ENCODE measurements at regions not wholly inside any gene's neighbourhood (a gene's known extent, or its start where the extent isn't known, plus 50 kb on each side); places are given as distances from the start of the nearest gene placed in this dataset.

DNA sequence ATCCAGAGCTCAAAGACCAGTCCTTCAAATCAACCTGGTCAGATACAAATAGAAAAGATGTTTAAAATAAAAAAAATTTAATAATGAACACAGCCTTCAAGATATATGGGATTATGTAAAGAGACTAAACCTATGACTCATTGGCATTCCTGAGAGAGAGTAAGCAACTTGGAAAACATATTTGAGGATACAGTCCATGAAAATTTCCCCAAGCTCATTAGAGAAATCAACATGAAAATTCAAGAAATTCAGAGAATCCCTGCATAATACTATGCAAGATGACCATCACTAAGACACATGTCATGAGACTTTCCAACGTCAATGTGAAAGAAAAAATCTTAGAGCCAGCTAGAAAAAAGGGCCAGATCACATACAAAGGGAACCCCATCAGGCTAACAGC, 512.9 kb upstream of the PTGER4 start:
- DNase-seq (ENCODE audit: extremely low spot score), result no peak
- no peak for TF ChIP-seq ZNF384 (IDR thresholded peaks at IDR 0.05)
- CTCF ChIA-PET, result no interaction called here
- POLR2A ChIA-PET, result no interaction called here

GRCh38 chr5:40165789-40166728, 513.7 kb upstream of the PTGER4 start:
- DNase-seq (ENCODE audit: extremely low spot score), result no peak
- POLR2A ChIA-PET, result no interaction called here
- CTCF ChIA-PET, result no interaction called here
- TF ChIP-seq ZNF384 (IDR thresholded peaks at IDR 0.05) (no peak), BHLHE40 (IDR thresholded peaks at IDR 0.05; ENCODE audit: borderline replicate concordance) (no peak), PKNOX1 (IDR thresholded peaks at IDR 0.05) (no peak), TARDBP (IDR thresholded peaks at IDR 0.05) (no peak), SP1 (IDR thresholded peaks at IDR 0.05) (no peak), FOXM1 (IDR thresholded peaks at IDR 0.05; ENCODE audit: borderline replicate concordance) (no peak), L3MBTL2 (conservative IDR thresholded peaks at IDR 0.05) (no peak), HDGF (IDR thresholded peaks at IDR 0.05; ENCODE audit: borderline replicate concordance) (no peak), LEF1 (IDR thresholded peaks at IDR 0.05; ENCODE audit: borderline replicate concordance) (no peak), NFRKB (IDR thresholded peaks at IDR 0.05) (no peak), FOXK2 (IDR thresholded peaks at IDR 0.05) (no peak), ELF4 (IDR thresholded peaks at IDR 0.05) (no peak), CTBP1 (IDR thresholded peaks at IDR 0.05; ENCODE audit: borderline replicate concordance) (no peak)

GRCh38 chr5:40165106-40165788, 514.5 kb upstream of the PTGER4 start:
- no peak for DNase-seq (ENCODE audit: extremely low spot score)
- CTCF ChIA-PET, result no interaction called here
- TF ChIP-seq ZNF384 (IDR thresholded peaks at IDR 0.05) (no peak), CTBP1 (IDR thresholded peaks at IDR 0.05; ENCODE audit: borderline replicate concordance) (no peak), ELF4 (IDR thresholded peaks at IDR 0.05) (no peak), FOXK2 (IDR thresholded peaks at IDR 0.05) (no peak), LEF1 (IDR thresholded peaks at IDR 0.05; ENCODE audit: borderline replicate concordance) (no peak), HDGF (IDR thresholded peaks at IDR 0.05; ENCODE audit: borderline replicate concordance) (no peak), PKNOX1 (IDR thresholded peaks at IDR 0.05) (no peak), FOXA1 (IDR thresholded peaks at IDR 0.05) (no peak), SP1 (IDR thresholded peaks at IDR 0.05) (no peak), NFRKB (IDR thresholded peaks at IDR 0.05) (no peak), L3MBTL2 (conservative IDR thresholded peaks at IDR 0.05) (no peak)
- POLR2A ChIA-PET, result no interaction called here

GRCh38 chr5:40160435-40160834, 519.3 kb upstream of the PTGER4 start:
- ChIA-PET POLR2A (no interaction called here), CTCF (no interaction called here)
- TF ChIP-seq SP1 (IDR thresholded peaks at IDR 0.05), result no peak
- TF ChIP-seq L3MBTL2 (conservative IDR thresholded peaks at IDR 0.05), result no peak
- TF ChIP-seq ELF4 (IDR thresholded peaks at IDR 0.05), result no peak
- TF ChIP-seq FOXM1 (IDR thresholded peaks at IDR 0.05; ENCODE audit: borderline replicate concordance), result no peak
- no peak for TF ChIP-seq ZNF384 (IDR thresholded peaks at IDR 0.05)
- no peak for TF ChIP-seq FOXK2 (IDR thresholded peaks at IDR 0.05)
- TF ChIP-seq NFRKB (IDR thresholded peaks at IDR 0.05), result no peak
- no peak for TF ChIP-seq SUZ12 (IDR thresholded peaks at IDR 0.05)
- TF ChIP-seq BHLHE40 (IDR thresholded peaks at IDR 0.05; ENCODE audit: borderline replicate concordance), result no peak
- TF ChIP-seq CTBP1 (IDR thresholded peaks at IDR 0.05; ENCODE audit: borderline replicate concordance), result no peak
- TF ChIP-seq ARNT (IDR thresholded peaks at IDR 0.05), result no peak
- no peak for TF ChIP-seq HDGF (IDR thresholded peaks at IDR 0.05; ENCODE audit: borderline replicate concordance)
- TF ChIP-seq TARDBP (IDR thresholded peaks at IDR 0.05), result no peak
- no peak for TF ChIP-seq PKNOX1 (IDR thresholded peaks at IDR 0.05)
- no peak for TF ChIP-seq FOXA1 (IDR thresholded peaks at IDR 0.05)
- no peak for TF ChIP-seq LEF1 (IDR thresholded peaks at IDR 0.05; ENCODE audit: borderline replicate concordance)
- DNase-seq (ENCODE audit: extremely low spot score), result no peak

- ChIA-PET POLR2A (no interaction called here), CTCF (no interaction called here)
- TF ChIP-seq TARDBP (IDR thresholded peaks at IDR 0.05) (no peak), ARNT (IDR thresholded peaks at IDR 0.05) (no peak), FOXK2 (IDR thresholded peaks at IDR 0.05) (no peak), ELF4 (IDR thresholded peaks at IDR 0.05) (no peak), BHLHE40 (IDR thresholded peaks at IDR 0.05; ENCODE audit: borderline replicate concordance) (no peak), FOXA1 (IDR thresholded peaks at IDR 0.05) (no peak), SP1 (IDR thresholded peaks at IDR 0.05) (no peak), ZNF384 (IDR thresholded peaks at IDR 0.05) (no peak), PKNOX1 (IDR thresholded peaks at IDR 0.05) (no peak), SUZ12 (IDR thresholded peaks at IDR 0.05) (no peak), L3MBTL2 (conservative IDR thresholded peaks at IDR 0.05) (no peak), HDGF (IDR thresholded peaks at IDR 0.05; ENCODE audit: borderline replicate concordance) (no peak), CTBP1 (IDR thresholded peaks at IDR 0.05; ENCODE audit: borderline replicate concordance) (no peak)
- no peak for DNase-seq (ENCODE audit: extremely low spot score)
These were observed 525.5 kb upstream of the PTGER4 start for GRCh38 chr5:40154194-40154593.
